SK-N-SH (cell line): ENCODE measurements at regions not wholly inside any gene's neighbourhood (a gene's known extent, or its start where the extent isn't known, plus 50 kb on each side); places are given as distances from the start of the nearest gene placed in this dataset.

Source experiments
- CTCF ChIA-PET: fragments of 300-600, 350-600 bp; formaldehyde crosslinking; extraction: SDS; loops from one replicate; lab custom pipeline; 2021; lab: Yijun Ruan, JAX
- POLR2A ChIA-PET: fragments of 350-600 bp; sonication (Branson Sonifier 250); formaldehyde crosslinking; extraction: SDS; loops from one replicate; lab custom pipeline; 2020; ENCODE audit warnings: antibody characterized with exemption, inconsistent platforms; lab: Yijun Ruan, JAX
- DNase-seq: peaks from one replicate; pipeline ENCODE4 v3.0.0; 2012
- H2AFZ ChIP-seq: fragments of 200-600 bp; sonication (generic); 2 replicates; pipeline ENCODE4 v1.8.1; 2016; ENCODE audit warnings: antibody characterized with exemption, mild to moderate bottlenecking, low read depth
- H3F3A ChIP-seq: fragments of 200-600 bp; sonication (generic); replicated peaks from 2 replicates; pipeline ENCODE3; 2016; ENCODE audit warnings: antibody characterized with exemption, mild to moderate bottlenecking; ENCODE audit not compliant: insufficient read depth
- H3K27ac ChIP-seq, 2 experiments: fragments of 200-500 bp in 1 of 2; fragments of 200-600 bp in 1 of 2; sonication (Bioruptor generic) in 1 of 2; sonication (generic), shearing (Covaris generic) in 1 of 2; 2 replicates each; pipeline versions ENCODE4 v1.5.1 to v1.6.1; 2014 to 2016; ENCODE audit warnings: low read depth in 2 of 2, inconsistent platforms in 1 of 2, low read length in 1 of 2, mild to moderate bottlenecking in 1 of 2, mixed read lengths in 1 of 2
- H3K27me3 ChIP-seq: fragments of 200-600 bp; sonication (generic), shearing (Covaris generic); 2 replicates; pipeline ENCODE4 v1.6.1; 2016; ENCODE audit warnings: mixed run types; ENCODE audit not compliant: insufficient read depth
- H3K36me3 ChIP-seq, 2 experiments: fragments of 200-500 bp in 1 of 2; fragments of 200-600 bp in 1 of 2; sonication (Bioruptor generic) in 1 of 2; sonication (generic) in 1 of 2; replicated peaks in 1 of 2; 2 replicates each; pipeline versions ENCODE3 to v1.5.1; 2014 to 2016; ENCODE audit warnings: low read length in 1 of 2, mild to moderate bottlenecking in 1 of 2; ENCODE audit not compliant: insufficient read depth in 2 of 2, control insufficient read depth in 1 of 2
- H3K4me1 ChIP-seq, 2 experiments: fragments of 200-500 bp in 1 of 2; fragments of 200-600 bp in 1 of 2; sonication (Bioruptor generic) in 1 of 2; sonication (generic), shearing (Covaris generic) in 1 of 2; 2 replicates each; pipeline versions ENCODE4 v1.5.1 to v1.6.1; 2014 to 2016; ENCODE audit warnings: low read depth in 1 of 2, low read length in 1 of 2, mixed run types in 1 of 2; ENCODE audit not compliant: insufficient read depth in 2 of 2, control insufficient read depth in 1 of 2
- H3K4me2 ChIP-seq: fragments of 200-600 bp; sonication (generic), shearing (Covaris generic); 2 replicates; pipeline ENCODE4 v1.6.1; 2017; ENCODE audit warnings: mixed run types
- H3K4me3 ChIP-seq, 2 experiments: fragments of 200-500 bp in 1 of 2; fragments of 200-600 bp in 1 of 2; sonication (Bioruptor generic) in 1 of 2; sonication (generic), shearing (Covaris generic) in 1 of 2; 2 replicates each; pipeline versions ENCODE4 v1.5.1 to v1.8.1; 2014 to 2016; ENCODE audit warnings: low read depth in 2 of 2, inconsistent platforms in 1 of 2, low read length in 1 of 2, mild to moderate bottlenecking in 1 of 2, mixed read lengths in 1 of 2, moderate library complexity in 1 of 2
- H3K79me2 ChIP-seq: fragments of 200-600 bp; sonication (generic); 2 replicates; pipeline ENCODE4 v1.8.1; 2017; ENCODE audit warnings: mild to moderate bottlenecking; ENCODE audit not compliant: insufficient read depth
- H3K9ac ChIP-seq: fragments of 200-600 bp; sonication (generic); 2 replicates; pipeline ENCODE4 v1.6.1; 2017; ENCODE audit warnings: mixed run types
- H3K9me2 ChIP-seq: fragments of 200-600 bp; sonication (generic); 2 replicates; pipeline ENCODE4 v1.6.1; 2017; ENCODE audit warnings: mixed run types
- H3K9me3 ChIP-seq: fragments of 200-600 bp; sonication (generic); 2 replicates; pipeline ENCODE4 v1.6.1; 2017; ENCODE audit warnings: mixed run types, mild to moderate bottlenecking, moderate library complexity
- H4K20me1 ChIP-seq: fragments of 200-600 bp; sonication (generic); 2 replicates; pipeline ENCODE4 v1.6.1; 2017; ENCODE audit warnings: mild to moderate bottlenecking, mixed run types; ENCODE audit not compliant: insufficient read depth
- CTCF ChIP-seq: fragments of 200-600 bp; sonication (generic); IDR thresholded peaks from 2 replicates; pipeline ENCODE4 v1.6.1; 2017; ENCODE audit warnings: antibody characterized with exemption, mild to moderate bottlenecking, moderate library complexity
- FOSL2 ChIP-seq: IDR thresholded peaks from 2 replicates; pipeline ENCODE4 v1.4.0; 2012; ENCODE audit warnings: low read depth, mild to moderate bottlenecking, moderate library complexity, borderline replicate concordance
- FOXM1 ChIP-seq: IDR thresholded peaks from 2 replicates; pipeline ENCODE4 v1.4.0; 2012; ENCODE audit warnings: low read depth, mild to moderate bottlenecking
- MAX ChIP-seq: IDR thresholded peaks from 2 replicates; pipeline ENCODE4 v1.4.0; 2012; ENCODE audit warnings: low read depth
- MEF2A ChIP-seq: IDR thresholded peaks from 2 replicates; pipeline ENCODE4 v1.4.0; 2012; ENCODE audit warnings: low read depth, borderline replicate concordance
- MXI1 ChIP-seq: IDR thresholded peaks from 2 replicates; pipeline ENCODE4 v1.6.1; 2012; ENCODE audit warnings: mild to moderate bottlenecking, low read depth, low read length, improper control_type of control experiment
- NFIC ChIP-seq: IDR thresholded peaks from 2 replicates; pipeline ENCODE4 v1.4.0; 2012; ENCODE audit warnings: borderline replicate concordance
- NRF1 ChIP-seq: IDR thresholded peaks from 2 replicates; pipeline ENCODE4 v1.6.1; 2012; ENCODE audit warnings: low read depth, mild to moderate bottlenecking, low read length
- RAD21 ChIP-seq: IDR thresholded peaks from 2 replicates; pipeline ENCODE4 v1.6.1; 2012; ENCODE audit warnings: mild to moderate bottlenecking, low read length
- RCOR1 ChIP-seq: fragments of 150-350 bp; IDR thresholded peaks from 2 replicates; pipeline ENCODE4 v1.6.1; 2017; ENCODE audit warnings: antibody characterized with exemption, low read length
- REST ChIP-seq: IDR thresholded peaks from 2 replicates; pipeline ENCODE4 v1.6.1; 2012; ENCODE audit warnings: mild to moderate bottlenecking, low read depth, low read length, moderate library complexity
- RXRA ChIP-seq: IDR thresholded peaks from 2 replicates; pipeline ENCODE4 v1.4.0; 2012; ENCODE audit warnings: low read depth, mild to moderate bottlenecking, borderline replicate concordance
- SIN3A ChIP-seq: IDR thresholded peaks from 2 replicates; pipeline ENCODE4 v1.6.1; 2012; ENCODE audit warnings: low read depth, mild to moderate bottlenecking, low read length, moderate library complexity, borderline replicate concordance
- YY1 ChIP-seq: IDR thresholded peaks from 2 replicates; pipeline ENCODE4 v1.4.0; 2012; ENCODE audit warnings: low read depth, mild to moderate bottlenecking
- ZBTB33 ChIP-seq: IDR thresholded peaks from 2 replicates; pipeline ENCODE4 v1.4.0; 2012; ENCODE audit warnings: low read depth, borderline replicate concordance
- WGBS: methylation state at CpG from one replicate; pipeline ENCODE4 v1.1.6; 2017; ENCODE audit warnings: low lambda C conversion rate; 5-methylcytosine and 5-hydroxymethylcytosine counted together

GRCh38 chr2:234628953-234629352, 132.1 kb upstream of the ARL4C start:
- CTCF ChIA-PET, result no interaction called here
- 61% methylated on average over 5 of the region's 5 CpGs for WGBS
- no peaks in the 10 kb centered on the region for H3K79me2 ChIP-seq
- H3K36me3 ChIP-seq, result no peaks in the 10 kb centered on the region
- no peaks in the 10 kb centered on the region for H3K4me1 ChIP-seq
- H3K27me3 ChIP-seq, result no peaks in the 10 kb centered on the region
- H3K4me2 ChIP-seq, result no peak overlapping the region
- H4K20me1 ChIP-seq, result no peaks in the 10 kb centered on the region
- POLR2A ChIA-PET, result no interaction called here
- H3K4me3 ChIP-seq, result no peak overlapping the region
- no peaks in the 10 kb centered on the region for H3F3A ChIP-seq
- no peak overlapping the region for H3K9ac ChIP-seq
- H2AFZ ChIP-seq, result no peak overlapping the region
- no peaks in the 10 kb centered on the region for H3K9me3 ChIP-seq
- TF ChIP-seq REST (peak; percentile 88), FOSL2 (no peak)
- H3K27ac ChIP-seq, result no peak overlapping the region
- H3K9me2 ChIP-seq, result no peaks in the 10 kb centered on the region
- DNase-seq, result no peak

GRCh38 chr2:234627308-234627707, 130.4 kb upstream of the ARL4C start:
- no peaks in the 10 kb centered on the region for H3F3A ChIP-seq
- no peak overlapping the region for H3K4me3 ChIP-seq
- H3K27me3 ChIP-seq, result no peaks in the 10 kb centered on the region
- no peak overlapping the region for H3K4me2 ChIP-seq
- H3K36me3 ChIP-seq, result no peaks in the 10 kb centered on the region
- 36% methylated on average over 2 of the region's 2 CpGs for WGBS
- no peak for DNase-seq
- H2AFZ ChIP-seq, result no peak overlapping the region
- H3K4me1 ChIP-seq, result peaks cover 0 to 14% of the 10 kb centered on the region in 2 experiments; a peak in 1 of 4 replicates
- no peaks in the 10 kb centered on the region for H3K9me3 ChIP-seq
- H3K9ac ChIP-seq, result no peak overlapping the region
- ChIA-PET POLR2A (no interaction called here), CTCF (interaction anchor here (0.9 to 1.7 kb wide), 3 partner anchors 12 to 82 kb away, joined by 3 to 6 read pairs (median 4); no protein-coding TSS in a partner anchor)
- no peak overlapping the region for H3K27ac ChIP-seq
- no peaks in the 10 kb centered on the region for H3K9me2 ChIP-seq
- no peaks in the 10 kb centered on the region for H4K20me1 ChIP-seq
- no peaks in the 10 kb centered on the region for H3K79me2 ChIP-seq
- no peak for TF ChIP-seq REST
- TF ChIP-seq MAX, result no peak
- no peak for TF ChIP-seq NRF1
- no peak for TF ChIP-seq RCOR1
- no peak for TF ChIP-seq ZBTB33
- no peak for TF ChIP-seq FOXM1
- TF ChIP-seq YY1, result no peak
- no peak for TF ChIP-seq RAD21
- TF ChIP-seq NFIC, result no peak
- TF ChIP-seq CTCF, result no peak
- no peak for TF ChIP-seq RXRA
- TF ChIP-seq MXI1, result no peak
- TF ChIP-seq SIN3A, result no peak
- TF ChIP-seq MEF2A, result no peak
